ENCODE measurements at regions not wholly inside any gene's neighbourhood (a gene's known extent, or its start where the extent isn't known, plus 50 kb on each side); places are given as distances from the start of the nearest gene placed in this dataset.

- no peak overlapping the region for H3K4me3 ChIP-seq (ENCODE audit: low read depth, low read length)
- TF ChIP-seq CTCF (IDR thresholded peaks at IDR 0.05; ENCODE audit: borderline replicate concordance, insufficient read depth, low read depth, low read length): no peak
These were observed 90.5 kb downstream of the ACTL7B start for GRCh38 chr9:108765265-108765664.

GRCh38 chr9:108762348-108763055 is 93.3 kb downstream of the ACTL7B start:
- no peak overlapping the region for H3K4me3 ChIP-seq (ENCODE audit: low read depth, low read length)
- no peak for TF ChIP-seq CTCF (IDR thresholded peaks at IDR 0.05; ENCODE audit: borderline replicate concordance, insufficient read depth, low read depth, low read length)

GRCh38 chr9:108761655-108762347 is 94.0 kb downstream of the ACTL7B start:
- no peak overlapping the region for H3K4me3 ChIP-seq (ENCODE audit: low read depth, low read length)
- peak; percentile 83 for TF ChIP-seq CTCF (IDR thresholded peaks at IDR 0.05; ENCODE audit: borderline replicate concordance, insufficient read depth, low read depth, low read length)

- no peak overlapping the region for H3K4me3 ChIP-seq (ENCODE audit: low read depth, low read length)
- no peak for TF ChIP-seq CTCF (IDR thresholded peaks at IDR 0.05; ENCODE audit: borderline replicate concordance, insufficient read depth, low read depth, low read length)
These were observed 94.9 kb downstream of the ACTL7B start for GRCh38 chr9:108760841-108761240.

GRCh38 chr9:108759835-108760234 is 96.0 kb downstream of the ACTL7B start:
- H3K4me3 ChIP-seq (ENCODE audit: low read depth, low read length): no peak overlapping the region
- no peak for TF ChIP-seq CTCF (IDR thresholded peaks at IDR 0.05; ENCODE audit: borderline replicate concordance, insufficient read depth, low read depth, low read length)

GRCh38 chr9:108759399-108759798 is 96.4 kb downstream of the ACTL7B start:
- no peak for TF ChIP-seq CTCF (IDR thresholded peaks at IDR 0.05; ENCODE audit: borderline replicate concordance, insufficient read depth, low read depth, low read length)

More at GRCh38 chr9:108759399-108759798, 96.4 kb downstream of the ACTL7B start:
- no peak overlapping the region for H3K4me3 ChIP-seq (ENCODE audit: low read depth, low read length)

All from GM12875 (cell line).